ENCODE measurements at regions not wholly inside any gene's neighbourhood (a gene's known extent, or its start where the extent isn't known, plus 50 kb on each side); places are given as distances from the start of the nearest gene placed in this dataset.

DNA sequence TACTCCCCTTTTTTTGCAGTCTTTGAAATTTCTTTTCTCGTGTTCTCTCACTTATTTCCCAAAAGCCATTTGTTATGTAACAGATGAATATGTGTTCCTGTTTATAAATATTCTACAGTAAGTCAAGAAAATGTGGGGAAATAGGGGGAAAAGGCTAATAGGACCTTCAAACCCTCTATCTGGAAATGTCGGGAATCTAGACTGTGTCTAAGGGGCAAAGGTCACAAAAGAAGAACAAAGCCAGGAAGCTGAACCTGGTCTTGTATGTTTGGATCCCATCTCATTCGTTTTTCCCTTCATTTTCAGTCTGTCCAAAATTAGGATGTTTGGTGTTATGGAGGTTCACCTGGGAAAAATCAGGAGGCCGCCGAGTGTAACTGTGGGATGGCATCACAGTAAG, 490.3 kb downstream of the NR2F1-AS1 start:
- TF ChIP-seq CREB1 (CRISPR knock-in tag; IDR thresholded peaks at IDR 0.05; ENCODE audit: low read depth) (no peak), EZH2 (IDR thresholded peaks at IDR 0.05; ENCODE audit: low read depth, unreplicated experiment) (no peak), EZH2phosphoT487 (IDR thresholded peaks at IDR 0.05; ENCODE audit: unreplicated experiment) (no peak), POLR2AphosphoS5 (IDR thresholded peaks at IDR 0.05; ENCODE audit: low read depth) (no peak), STAT1 (IDR thresholded peaks at IDR 0.05; ENCODE audit: unreplicated experiment) (no peak)
- TF ChIP-seq, protein P1, sequence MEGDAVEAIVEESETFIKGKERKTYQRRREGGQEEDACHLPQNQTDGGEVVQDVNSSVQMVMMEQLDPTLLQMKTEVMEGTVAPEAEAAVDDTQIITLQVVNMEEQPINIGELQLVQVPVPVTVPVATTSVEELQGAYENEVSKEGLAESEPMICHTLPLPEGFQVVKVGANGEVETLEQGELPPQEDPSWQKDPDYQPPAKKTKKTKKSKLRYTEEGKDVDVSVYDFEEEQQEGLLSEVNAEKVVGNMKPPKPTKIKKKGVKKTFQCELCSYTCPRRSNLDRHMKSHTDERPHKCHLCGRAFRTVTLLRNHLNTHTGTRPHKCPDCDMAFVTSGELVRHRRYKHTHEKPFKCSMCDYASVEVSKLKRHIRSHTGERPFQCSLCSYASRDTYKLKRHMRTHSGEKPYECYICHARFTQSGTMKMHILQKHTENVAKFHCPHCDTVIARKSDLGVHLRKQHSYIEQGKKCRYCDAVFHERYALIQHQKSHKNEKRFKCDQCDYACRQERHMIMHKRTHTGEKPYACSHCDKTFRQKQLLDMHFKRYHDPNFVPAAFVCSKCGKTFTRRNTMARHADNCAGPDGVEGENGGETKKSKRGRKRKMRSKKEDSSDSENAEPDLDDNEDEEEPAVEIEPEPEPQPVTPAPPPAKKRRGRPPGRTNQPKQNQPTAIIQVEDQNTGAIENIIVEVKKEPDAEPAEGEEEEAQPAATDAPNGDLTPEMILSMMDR (conservative IDR thresholded peaks at IDR 0.05; ENCODE audit: low read depth in 2 of 2) = no peak
- TF ChIP-seq, protein P2, sequence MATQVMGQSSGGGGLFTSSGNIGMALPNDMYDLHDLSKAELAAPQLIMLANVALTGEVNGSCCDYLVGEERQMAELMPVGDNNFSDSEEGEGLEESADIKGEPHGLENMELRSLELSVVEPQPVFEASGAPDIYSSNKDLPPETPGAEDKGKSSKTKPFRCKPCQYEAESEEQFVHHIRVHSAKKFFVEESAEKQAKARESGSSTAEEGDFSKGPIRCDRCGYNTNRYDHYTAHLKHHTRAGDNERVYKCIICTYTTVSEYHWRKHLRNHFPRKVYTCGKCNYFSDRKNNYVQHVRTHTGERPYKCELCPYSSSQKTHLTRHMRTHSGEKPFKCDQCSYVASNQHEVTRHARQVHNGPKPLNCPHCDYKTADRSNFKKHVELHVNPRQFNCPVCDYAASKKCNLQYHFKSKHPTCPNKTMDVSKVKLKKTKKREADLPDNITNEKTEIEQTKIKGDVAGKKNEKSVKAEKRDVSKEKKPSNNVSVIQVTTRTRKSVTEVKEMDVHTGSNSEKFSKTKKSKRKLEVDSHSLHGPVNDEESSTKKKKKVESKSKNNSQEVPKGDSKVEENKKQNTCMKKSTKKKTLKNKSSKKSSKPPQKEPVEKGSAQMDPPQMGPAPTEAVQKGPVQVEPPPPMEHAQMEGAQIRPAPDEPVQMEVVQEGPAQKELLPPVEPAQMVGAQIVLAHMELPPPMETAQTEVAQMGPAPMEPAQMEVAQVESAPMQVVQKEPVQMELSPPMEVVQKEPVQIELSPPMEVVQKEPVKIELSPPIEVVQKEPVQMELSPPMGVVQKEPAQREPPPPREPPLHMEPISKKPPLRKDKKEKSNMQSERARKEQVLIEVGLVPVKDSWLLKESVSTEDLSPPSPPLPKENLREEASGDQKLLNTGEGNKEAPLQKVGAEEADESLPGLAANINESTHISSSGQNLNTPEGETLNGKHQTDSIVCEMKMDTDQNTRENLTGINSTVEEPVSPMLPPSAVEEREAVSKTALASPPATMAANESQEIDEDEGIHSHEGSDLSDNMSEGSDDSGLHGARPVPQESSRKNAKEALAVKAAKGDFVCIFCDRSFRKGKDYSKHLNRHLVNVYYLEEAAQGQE (IDR thresholded peaks at IDR 0.05; ENCODE audit: unreplicated experiment) = no peak
- TF ChIP-seq, protein P3, sequence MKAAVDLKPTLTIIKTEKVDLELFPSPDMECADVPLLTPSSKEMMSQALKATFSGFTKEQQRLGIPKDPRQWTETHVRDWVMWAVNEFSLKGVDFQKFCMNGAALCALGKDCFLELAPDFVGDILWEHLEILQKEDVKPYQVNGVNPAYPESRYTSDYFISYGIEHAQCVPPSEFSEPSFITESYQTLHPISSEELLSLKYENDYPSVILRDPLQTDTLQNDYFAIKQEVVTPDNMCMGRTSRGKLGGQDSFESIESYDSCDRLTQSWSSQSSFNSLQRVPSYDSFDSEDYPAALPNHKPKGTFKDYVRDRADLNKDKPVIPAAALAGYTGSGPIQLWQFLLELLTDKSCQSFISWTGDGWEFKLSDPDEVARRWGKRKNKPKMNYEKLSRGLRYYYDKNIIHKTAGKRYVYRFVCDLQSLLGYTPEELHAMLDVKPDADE (IDR thresholded peaks at IDR 0.05) = no peak

Data from GM23338 (cell line).